Keratinocyte (primary cell): ENCODE measurements at regions not wholly inside any gene's neighbourhood (a gene's known extent, or its start where the extent isn't known, plus 50 kb on each side); places are given as distances from the start of the nearest gene placed in this dataset.
"Not testable (repeated sequence)": the region's sequence is repeated elsewhere in the genome, so short reads cannot be mapped to it uniquely, and the experiment has no call there.

Source experiments
- DNase-seq: peaks from one replicate; pipeline ENCODE4 v3.0.0-alpha.2; 2011; ENCODE audit warnings: low read depth, missing footprints, low spot score
- FAIRE-seq: peaks from 2 replicates; lab custom pipeline; 2011; peaks lifted over from hg19 to GRCh38; lab: Jason Lieb, UNC
- H2AFZ ChIP-seq: 2 replicates; pipeline ENCODE4 v1.6.0; 2012; ENCODE audit warnings: low read length, control low read depth, inconsistent platforms; ENCODE audit not compliant: control insufficient read depth
- H3K27ac ChIP-seq: 2 replicates; pipeline ENCODE4 v1.5.1; 2011; ENCODE audit warnings: low read length; ENCODE audit not compliant: control insufficient read depth, insufficient read depth
- H3K27me3 ChIP-seq: 3 replicates; pipeline ENCODE4 v1.6.0; 2011; ENCODE audit warnings: low read length; ENCODE audit not compliant: control insufficient read depth, insufficient read depth; ENCODE audit errors: extremely low read depth
- H3K36me3 ChIP-seq, 2 experiments: 2 replicates in 1 of 2; 3 replicates in 1 of 2; pipeline ENCODE4 v1.5.1; 2011; ENCODE audit warnings: low read length in 2 of 2, mild to moderate bottlenecking in 1 of 2; ENCODE audit not compliant: control insufficient read depth in 2 of 2, insufficient read depth in 2 of 2; ENCODE audit errors: extremely low read depth in 1 of 2
- H3K4me1 ChIP-seq: 3 replicates; pipeline ENCODE4 v1.5.1; 2011; ENCODE audit warnings: low read length; ENCODE audit not compliant: control insufficient read depth, insufficient read depth; ENCODE audit errors: extremely low read depth
- H3K4me2 ChIP-seq: 3 replicates; pipeline ENCODE4 v1.6.0; 2011; ENCODE audit warnings: low read depth, low read length; ENCODE audit not compliant: control insufficient read depth, insufficient read depth; ENCODE audit errors: extremely low read depth
- H3K4me3 ChIP-seq, 3 experiments: fragments of 200-600 bp in 1 of 3; sonication (generic) in 1 of 3; 2 replicates in 2 of 3; 3 replicates in 1 of 3; pipeline ENCODE4 v1.5.1; 2011 to 2016; ENCODE audit warnings: low read length in 3 of 3, mild to moderate bottlenecking in 3 of 3, control low read depth in 2 of 3, inconsistent platforms in 1 of 3, low read depth in 1 of 3, mixed read lengths in 1 of 3, mixed run types in 1 of 3, moderate library complexity in 1 of 3; ENCODE audit not compliant: control insufficient read depth in 2 of 3, insufficient read depth in 2 of 3; ENCODE audit errors: extremely low read depth in 1 of 3
- H3K79me2 ChIP-seq: 2 replicates; pipeline ENCODE4 v1.6.0; 2012; ENCODE audit warnings: low read length; ENCODE audit not compliant: control insufficient read depth, insufficient read depth
- H3K9ac ChIP-seq: 3 replicates; pipeline ENCODE4 v1.6.0; 2011; ENCODE audit warnings: low read length; ENCODE audit not compliant: control insufficient read depth, insufficient read depth; ENCODE audit errors: extremely low read depth
- H3K9me1 ChIP-seq: 3 replicates; pipeline ENCODE4 v1.6.0; 2011; ENCODE audit warnings: low read length; ENCODE audit not compliant: control insufficient read depth, insufficient read depth; ENCODE audit errors: extremely low read depth
- H3K9me3 ChIP-seq: 2 replicates; pipeline ENCODE4 v1.5.1; 2012; ENCODE audit warnings: low read depth, low read length; ENCODE audit not compliant: control insufficient read depth
- H4K20me1 ChIP-seq: 3 replicates; pipeline ENCODE4 v1.6.0; 2011; ENCODE audit warnings: low read length; ENCODE audit not compliant: control insufficient read depth, insufficient read depth; ENCODE audit errors: extremely low read depth
- EZH2 ChIP-seq: IDR thresholded peaks from one replicate; pipeline ENCODE4 v1.6.1; 2012; ENCODE audit warnings: inconsistent platforms, mild to moderate bottlenecking, low read length, moderate library complexity
- dilution Hi-C: fragments of 300-500 bp; cut with MboI; formaldehyde crosslinking; loops from one replicate; pipeline ENCODE4 v1.7.0; 2020; ENCODE audit warnings: low sequenced_read_pairs; ENCODE audit not compliant: extremely low pct_ligation_motif_present
- TF ChIP-seq, protein P1 (sequence below), 3 experiments: IDR thresholded peaks in 1 of 3; conservative IDR thresholded peaks in 1 of 3; optimal IDR thresholded peaks in 1 of 3; 2 replicates in 2 of 3; 3 replicates in 1 of 3; pipeline versions ENCODE3 to v1.5.1; 2011; ENCODE audit warnings: low read length in 3 of 3, mild to moderate bottlenecking in 3 of 3, moderate library complexity in 2 of 3, control low read depth in 1 of 3, inconsistent platforms in 1 of 3; ENCODE audit not compliant: insufficient read depth in 2 of 3; ENCODE audit errors: extremely low read depth in 1 of 3

DNA sequence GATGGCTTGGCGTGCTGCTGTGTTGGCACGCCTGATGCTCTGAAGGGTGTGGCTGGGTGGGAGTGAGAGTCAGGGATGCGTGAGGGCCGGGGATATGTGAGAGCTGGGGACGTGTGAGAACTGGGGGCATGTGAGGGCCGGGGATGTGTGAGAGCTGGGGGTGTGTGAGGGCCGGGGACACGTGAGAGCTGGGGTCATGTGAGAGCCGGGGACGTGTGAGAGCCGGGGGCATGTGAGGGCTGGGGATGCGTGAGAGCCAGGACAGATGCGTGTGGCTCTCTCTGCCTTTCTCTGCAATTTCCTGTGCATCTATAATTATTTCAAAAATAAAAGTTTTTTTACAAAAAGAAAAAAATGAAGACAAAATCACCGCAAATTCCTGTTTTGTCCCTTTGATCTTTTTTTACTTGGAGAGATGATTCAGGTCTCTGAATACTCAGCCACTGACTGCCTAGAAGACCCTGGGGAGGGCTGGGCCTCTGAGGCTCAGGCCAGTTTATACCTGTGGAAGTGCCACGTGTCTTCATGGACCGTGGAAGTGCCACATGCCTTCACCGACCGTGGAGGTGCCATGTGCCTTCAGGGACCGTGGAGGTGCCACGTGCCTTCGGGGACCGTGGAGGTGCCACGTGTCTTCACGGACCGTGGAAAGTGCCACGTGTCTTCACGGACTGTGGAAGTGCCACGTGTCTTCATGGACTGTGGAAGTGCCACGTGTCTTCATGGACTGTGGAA is 170.4 kb downstream of the LAT start:
- H2AFZ ChIP-seq, H3K4me3 ChIP-seq, H3K4me2 ChIP-seq, H3K4me1 ChIP-seq, H3K36me3 ChIP-seq, H3K9me1 ChIP-seq, H3K9ac ChIP-seq, H3K27ac ChIP-seq, FAIRE-seq, H3K9me3 ChIP-seq, DNase-seq, H4K20me1 ChIP-seq, dilution Hi-C loops, H3K27me3 ChIP-seq, H3K79me2 ChIP-seq: not testable (repeated sequence)

DNA sequence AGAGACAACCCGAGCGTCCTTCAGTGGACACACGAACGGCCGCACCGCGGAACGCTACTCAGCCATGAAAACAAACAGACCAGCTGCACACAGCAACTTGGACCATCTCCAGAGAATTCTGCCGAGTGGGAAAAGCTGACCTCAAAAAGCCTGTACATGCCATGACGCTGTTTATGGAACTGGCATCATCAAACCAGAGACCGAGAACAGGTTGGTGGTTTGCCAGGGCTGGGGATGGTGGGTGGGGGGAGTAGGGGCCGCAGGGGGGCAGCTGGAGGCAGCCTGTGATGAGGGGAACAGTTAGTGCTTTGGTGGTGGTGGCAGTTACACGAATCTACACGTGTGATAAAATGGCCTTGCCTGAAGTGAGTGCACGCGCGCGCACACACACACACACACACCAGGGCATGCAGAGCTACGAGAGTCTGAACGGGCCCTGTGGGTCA is 169.8 kb downstream of the LAT start:
- Histone ChIP-seq H3K27ac (no peak overlapping the region), H3K9me3 (no peaks in the 10 kb centered on the region), H3K4me3 (no peak overlapping the region), H3K9ac (no peak overlapping the region), H3K4me2 (no peak overlapping the region), H3K4me1 (peaks cover 6% of the 10 kb centered on the region), H2AFZ (no peak overlapping the region), H3K27me3 (peaks cover 6% of the 10 kb centered on the region), H3K9me1 (no peaks in the 10 kb centered on the region), H3K36me3 (no peaks in the 10 kb centered on the region), H4K20me1 (no peaks in the 10 kb centered on the region), H3K79me2 (no peaks in the 10 kb centered on the region)
- FAIRE-seq (no peak), DNase-seq (no peak)
- no peak for TF ChIP-seq EZH2
- TF ChIP-seq, protein P1, sequence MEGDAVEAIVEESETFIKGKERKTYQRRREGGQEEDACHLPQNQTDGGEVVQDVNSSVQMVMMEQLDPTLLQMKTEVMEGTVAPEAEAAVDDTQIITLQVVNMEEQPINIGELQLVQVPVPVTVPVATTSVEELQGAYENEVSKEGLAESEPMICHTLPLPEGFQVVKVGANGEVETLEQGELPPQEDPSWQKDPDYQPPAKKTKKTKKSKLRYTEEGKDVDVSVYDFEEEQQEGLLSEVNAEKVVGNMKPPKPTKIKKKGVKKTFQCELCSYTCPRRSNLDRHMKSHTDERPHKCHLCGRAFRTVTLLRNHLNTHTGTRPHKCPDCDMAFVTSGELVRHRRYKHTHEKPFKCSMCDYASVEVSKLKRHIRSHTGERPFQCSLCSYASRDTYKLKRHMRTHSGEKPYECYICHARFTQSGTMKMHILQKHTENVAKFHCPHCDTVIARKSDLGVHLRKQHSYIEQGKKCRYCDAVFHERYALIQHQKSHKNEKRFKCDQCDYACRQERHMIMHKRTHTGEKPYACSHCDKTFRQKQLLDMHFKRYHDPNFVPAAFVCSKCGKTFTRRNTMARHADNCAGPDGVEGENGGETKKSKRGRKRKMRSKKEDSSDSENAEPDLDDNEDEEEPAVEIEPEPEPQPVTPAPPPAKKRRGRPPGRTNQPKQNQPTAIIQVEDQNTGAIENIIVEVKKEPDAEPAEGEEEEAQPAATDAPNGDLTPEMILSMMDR (optimal IDR thresholded peaks at IDR 0.05 in 1 of 3, IDR thresholded peaks at IDR 0.05 in 1 of 3, conservative IDR thresholded peaks at IDR 0.05 in 1 of 3; ENCODE audit: extremely low read depth in 1 of 3, insufficient read depth in 2 of 3, low read length in 3 of 3) = no peak
- dilution Hi-C loops = no loop called here

DNA sequence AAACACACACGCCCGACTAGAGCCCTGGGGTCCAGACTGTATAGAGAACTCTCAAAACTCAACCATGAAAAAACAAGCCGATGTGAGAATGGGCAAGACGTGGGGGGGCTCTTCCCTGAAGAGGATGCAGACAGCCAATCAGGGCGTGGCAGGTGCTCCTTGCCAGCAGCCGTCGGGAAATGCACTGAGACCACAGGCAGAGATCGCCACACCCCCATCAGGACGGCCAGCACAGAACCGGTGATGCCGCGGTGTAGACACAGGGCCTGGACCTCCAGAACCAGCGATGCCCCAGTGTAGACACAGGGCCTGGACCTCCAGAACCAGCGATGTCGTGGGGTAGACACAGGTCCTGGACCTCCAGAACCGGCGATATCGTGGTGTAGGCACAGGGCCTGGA is 169.2 kb downstream of the LAT start:
- TF ChIP-seq, protein P1 (optimal IDR thresholded peaks at IDR 0.05 in 1 of 3, IDR thresholded peaks at IDR 0.05 in 1 of 3, conservative IDR thresholded peaks at IDR 0.05 in 1 of 3; ENCODE audit: extremely low read depth in 1 of 3, insufficient read depth in 2 of 3, low read length in 3 of 3) = no peak
- no peak for TF ChIP-seq EZH2
- no peaks in the 10 kb centered on the region for H4K20me1 ChIP-seq
- no peak overlapping the region for H3K9ac ChIP-seq
- H2AFZ ChIP-seq = no peak overlapping the region
- DNase-seq (no peak), FAIRE-seq (no peak)
- H3K9me1 ChIP-seq = no peaks in the 10 kb centered on the region
- no peaks in the 10 kb centered on the region for H3K9me3 ChIP-seq
- H3K4me2 ChIP-seq = no peak overlapping the region
- dilution Hi-C loops = no loop called here
- H3K79me2 ChIP-seq = no peaks in the 10 kb centered on the region
- no peaks in the 10 kb centered on the region for H3K36me3 ChIP-seq
- no peak overlapping the region for H3K4me3 ChIP-seq
- H3K27ac ChIP-seq = no peak overlapping the region
- H3K27me3 ChIP-seq = peaks cover 6% of the 10 kb centered on the region
- H3K4me1 ChIP-seq = peaks cover 6% of the 10 kb centered on the region

DNA sequence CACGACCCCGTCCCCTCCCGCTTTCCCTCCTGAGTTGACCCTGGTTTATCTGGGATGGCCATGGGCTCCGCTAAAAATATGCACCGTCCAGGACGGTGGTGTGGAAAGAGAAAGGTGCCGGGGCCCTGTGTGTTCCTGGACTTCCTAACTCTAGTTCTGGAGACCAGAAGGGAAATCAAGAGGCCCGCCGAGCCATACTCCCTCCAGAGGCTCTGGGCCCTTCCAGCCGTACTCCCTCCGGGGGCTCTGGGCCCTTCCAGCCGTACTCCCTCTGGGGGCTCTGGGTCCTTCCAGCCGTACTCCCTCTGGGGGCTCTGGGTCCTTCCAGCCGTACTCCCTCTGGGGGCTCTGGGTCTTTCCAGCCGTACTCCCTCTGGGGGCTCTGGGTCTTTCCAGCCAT is 168.5 kb downstream of the LAT start:
- H3K9ac ChIP-seq, dilution Hi-C loops, H3K79me2 ChIP-seq, H3K4me3 ChIP-seq, FAIRE-seq, H3K9me1 ChIP-seq, H3K36me3 ChIP-seq, DNase-seq, H3K4me1 ChIP-seq, H2AFZ ChIP-seq, H4K20me1 ChIP-seq, H3K27me3 ChIP-seq, H3K4me2 ChIP-seq, H3K9me3 ChIP-seq, H3K27ac ChIP-seq: not testable (repeated sequence)
